Gastrocnemius medialis (tissue), 4 donors: ENCODE measurements at regions not wholly inside any gene's neighbourhood (a gene's known extent, or its start where the extent isn't known, plus 50 kb on each side); places are given as distances from the start of the nearest gene placed in this dataset.

Experiments
- POLR2A ChIP-seq, 2 donors: fragments of 450-650 bp; IDR thresholded peaks; one replicate each; pipeline ENCODE4 v1.6.1; 2017; ENCODE audit warnings: antibody characterized with exemption in 2 of 2, mild to moderate bottlenecking in 2 of 2, moderate library complexity in 2 of 2
- TF ChIP-seq, protein P1 (sequence below), 5 experiments: fragments of 450-650 bp in 3 of 5; fragments of 200-600 bp in 2 of 5; sonication (generic) in 2 of 5; IDR thresholded peaks in 4 of 5; conservative IDR thresholded peaks in 1 of 5; 1 replicate in 4 of 5; 2 replicates in 1 of 5; pipeline ENCODE4 v1.5.1; 2016 to 2019; ENCODE audit warnings: antibody characterized with exemption in 5 of 5, mild to moderate bottlenecking in 3 of 5, moderate library complexity in 3 of 5

DNA sequence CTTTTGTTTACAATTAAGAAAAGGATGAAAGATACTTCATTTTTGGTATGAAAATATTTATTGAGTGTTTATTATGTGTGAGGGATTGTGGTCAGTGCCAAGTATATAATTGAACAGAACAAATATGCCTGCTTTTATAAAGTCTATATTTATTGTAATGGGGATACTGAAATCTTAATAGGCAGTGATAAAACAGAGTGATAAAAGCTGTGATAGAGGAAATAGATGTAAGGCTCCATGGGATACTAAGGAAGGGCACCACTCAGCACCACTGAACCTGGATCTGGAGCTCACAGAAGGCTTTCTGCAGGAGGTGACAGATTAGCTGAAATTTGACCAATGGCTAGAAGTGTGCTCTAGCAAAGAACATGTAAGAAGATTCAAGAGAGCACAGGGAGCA, 263.5 kb downstream of the C4orf33 start:
- no peak for TF ChIP-seq POLR2A (IDR thresholded peaks at IDR 0.05)
- TF ChIP-seq, protein P1, sequence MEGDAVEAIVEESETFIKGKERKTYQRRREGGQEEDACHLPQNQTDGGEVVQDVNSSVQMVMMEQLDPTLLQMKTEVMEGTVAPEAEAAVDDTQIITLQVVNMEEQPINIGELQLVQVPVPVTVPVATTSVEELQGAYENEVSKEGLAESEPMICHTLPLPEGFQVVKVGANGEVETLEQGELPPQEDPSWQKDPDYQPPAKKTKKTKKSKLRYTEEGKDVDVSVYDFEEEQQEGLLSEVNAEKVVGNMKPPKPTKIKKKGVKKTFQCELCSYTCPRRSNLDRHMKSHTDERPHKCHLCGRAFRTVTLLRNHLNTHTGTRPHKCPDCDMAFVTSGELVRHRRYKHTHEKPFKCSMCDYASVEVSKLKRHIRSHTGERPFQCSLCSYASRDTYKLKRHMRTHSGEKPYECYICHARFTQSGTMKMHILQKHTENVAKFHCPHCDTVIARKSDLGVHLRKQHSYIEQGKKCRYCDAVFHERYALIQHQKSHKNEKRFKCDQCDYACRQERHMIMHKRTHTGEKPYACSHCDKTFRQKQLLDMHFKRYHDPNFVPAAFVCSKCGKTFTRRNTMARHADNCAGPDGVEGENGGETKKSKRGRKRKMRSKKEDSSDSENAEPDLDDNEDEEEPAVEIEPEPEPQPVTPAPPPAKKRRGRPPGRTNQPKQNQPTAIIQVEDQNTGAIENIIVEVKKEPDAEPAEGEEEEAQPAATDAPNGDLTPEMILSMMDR (IDR thresholded peaks at IDR 0.05 in 4 of 5, conservative IDR thresholded peaks at IDR 0.05 in 1 of 5), result no peak
